Activated T-cell treated with anti-CD3 and anti-CD28 coated beads, Interleukin-2, amount 50 U/mL, for 72 hours (primary cell): ENCODE measurements at regions not wholly inside any gene's neighbourhood (a gene's known extent, or its start where the extent isn't known, plus 50 kb on each side); places are given as distances from the start of the nearest gene placed in this dataset.

Source experiments
- ATAC-seq, 2 donors: fragments of 150-1000 bp; cut with Tn5 transposase; replicated peaks in 1 of 2; 2 replicates each; pipeline ENCODE4 v1.10.0; 2021; ENCODE audit warnings: moderate library complexity in 2 of 2, mild to moderate bottlenecking in 1 of 2
- DNase-seq, 2 donors: peaks; one replicate each; pipeline ENCODE4 v3.0.0; 2021 to 2022; ENCODE audit warnings: mixed read lengths in 1 of 2
- H3K27ac Mint-ChIP-seq: one replicate; pipeline ENCODE4 v1.8.0; 2022; ENCODE audit warnings: mild to moderate bottlenecking, moderate library complexity, mixed read lengths
- H3K27me3 Mint-ChIP-seq: one replicate; pipeline ENCODE4 v1.8.0; 2022; ENCODE audit warnings: low read depth, mixed read lengths
- H3K36me3 Mint-ChIP-seq, 2 donors: one replicate each; pipeline ENCODE4 v1.8.0; 2022; ENCODE audit warnings: mixed read lengths in 2 of 2, mild to moderate bottlenecking in 1 of 2; ENCODE audit not compliant: insufficient read depth in 2 of 2
- H3K4me1 Mint-ChIP-seq: one replicate; pipeline ENCODE4 v1.8.0; 2022; ENCODE audit warnings: low read depth, mixed read lengths
- H3K4me3 Mint-ChIP-seq, 2 donors: one replicate each; pipeline ENCODE4 v1.8.0; 2022; ENCODE audit warnings: mild to moderate bottlenecking in 2 of 2, mixed read lengths in 2 of 2, moderate library complexity in 2 of 2
- H3K9me3 Mint-ChIP-seq, 2 donors: one replicate each; pipeline ENCODE4 v1.8.0; 2022; ENCODE audit warnings: mixed read lengths in 2 of 2

DNA sequence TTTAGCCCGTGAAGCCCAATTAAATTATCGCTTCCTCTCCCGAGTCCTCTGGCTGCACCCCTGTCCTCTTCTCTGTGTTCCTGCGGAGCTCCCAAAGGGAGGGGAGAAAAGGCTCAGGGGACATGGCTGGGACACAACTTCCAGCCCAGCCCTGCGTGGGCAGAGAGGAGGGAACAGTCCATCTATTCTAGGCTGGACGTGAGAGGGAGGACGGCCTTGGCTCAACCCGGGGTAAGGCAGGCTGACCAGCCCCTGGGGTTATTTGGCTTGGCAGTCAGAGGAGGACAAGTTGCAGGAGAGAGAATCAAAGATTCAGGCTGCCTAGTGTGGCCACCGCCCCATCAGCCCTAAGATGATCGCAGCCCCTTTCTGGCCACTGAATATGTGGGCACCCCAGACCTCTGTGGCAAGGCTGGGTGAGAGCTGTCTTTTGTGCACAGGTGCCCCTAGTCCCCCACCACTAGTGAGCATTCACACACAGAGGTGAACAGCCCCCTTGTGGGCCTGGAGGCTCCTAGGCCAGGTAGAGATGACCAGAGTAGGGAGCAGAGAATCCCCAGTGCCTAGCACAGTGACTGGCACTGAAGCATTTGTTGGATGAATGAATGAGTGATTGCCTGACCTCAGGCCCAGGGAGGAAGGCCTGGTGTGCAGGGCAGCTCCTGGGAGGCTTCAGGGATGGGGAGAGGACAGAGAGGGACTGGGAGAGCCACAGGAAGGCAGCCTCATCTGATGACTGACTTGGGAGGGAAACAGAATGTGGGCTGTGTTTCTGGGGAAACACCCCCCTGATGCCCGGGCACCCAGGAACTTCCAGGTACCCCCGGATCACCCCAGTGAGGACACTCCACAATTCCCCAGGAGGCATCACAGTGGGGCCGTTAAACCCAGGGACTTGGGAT lies 133.9 kb downstream of the C9orf50 start:
- H3K36me3 Mint-ChIP-seq: peaks cover 6 to 13% of the 10 kb centered on the region in 2 donors
- H3K27ac Mint-ChIP-seq: peak overlapping the region; percentile 86
- DNase-seq (no peak), ATAC-seq (no peak)
- no peaks in the 10 kb centered on the region for H3K27me3 Mint-ChIP-seq
- H3K9me3 Mint-ChIP-seq: no peaks in the 10 kb centered on the region
- H3K4me3 Mint-ChIP-seq: peak overlapping the region; percentile 87 to 91
- peaks cover 76% of the 10 kb centered on the region for H3K4me1 Mint-ChIP-seq

DNA sequence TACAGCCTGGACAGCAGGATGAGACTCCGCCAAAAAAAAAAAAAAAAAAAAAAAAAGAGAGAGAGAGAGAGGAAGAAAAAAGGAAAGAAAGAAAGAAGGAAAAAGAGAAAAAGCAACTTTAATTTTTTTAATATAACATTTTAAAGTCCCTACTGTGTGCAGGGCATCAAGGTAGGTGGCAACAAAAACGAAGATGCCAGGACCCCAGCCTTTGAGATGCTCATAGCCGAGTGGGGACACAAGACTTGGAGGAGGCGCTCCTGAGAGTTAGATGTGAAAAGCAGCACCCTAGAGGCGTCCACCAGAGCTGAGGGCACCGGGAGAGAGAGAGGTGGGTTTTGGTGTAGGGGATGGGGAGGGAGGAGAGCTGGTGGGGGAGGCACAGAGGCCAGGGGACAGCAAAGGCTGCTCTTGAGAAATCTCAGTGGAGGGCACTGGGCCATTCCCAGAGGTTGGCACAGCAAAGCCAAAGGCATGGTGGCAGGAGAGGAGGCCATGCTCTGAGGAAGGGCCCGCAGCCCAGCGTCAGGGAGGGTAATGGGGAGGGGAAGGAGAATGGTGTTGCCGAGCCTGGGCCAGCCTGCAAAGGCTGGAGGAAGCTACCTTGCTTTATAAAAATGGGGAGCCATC lies 135.6 kb downstream of the C9orf50 start:
- Mint-ChIP-seq H3K27me3 (no peaks in the 10 kb centered on the region), H3K9me3 (no peaks in the 10 kb centered on the region), H3K4me1 (peaks cover 59% of the 10 kb centered on the region), H3K4me3 (peak overlapping the region; percentile 23 to 50), H3K36me3 (peaks cover 5% of the 10 kb centered on the region in 2 donors), H3K27ac (peak overlapping the region; percentile 95)
- no peak for DNase-seq
- ATAC-seq: no peak

DNA sequence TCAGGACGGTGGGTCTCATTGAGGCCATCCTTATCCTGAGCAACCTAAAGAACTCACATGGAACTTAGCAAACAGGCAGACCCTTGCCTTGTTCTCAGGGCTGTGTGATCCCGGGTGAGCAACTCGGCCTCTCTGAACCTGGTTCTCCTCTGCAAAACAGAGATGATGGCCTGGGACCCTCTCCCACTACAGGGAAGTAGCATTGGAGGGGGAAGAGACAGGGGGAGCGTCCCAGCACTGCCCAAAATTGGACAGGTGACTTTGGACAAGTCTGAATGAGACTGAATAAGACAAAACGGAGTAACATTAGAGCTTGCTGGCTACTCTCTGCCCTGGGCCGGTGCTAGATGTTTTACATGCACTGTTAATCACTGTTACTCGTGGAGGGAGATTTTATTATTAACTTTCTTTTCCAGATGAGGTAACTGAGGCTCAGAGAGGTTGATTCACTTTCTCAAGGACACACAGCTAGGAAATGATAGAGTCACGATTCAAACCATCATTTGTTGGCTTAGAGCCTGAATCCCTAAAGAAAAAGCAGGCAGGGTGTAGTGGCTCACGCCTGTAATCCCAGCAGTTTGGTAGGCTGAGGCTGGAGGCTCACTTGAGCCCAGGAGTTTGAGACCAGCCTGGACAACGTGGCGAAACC lies 136.4 kb downstream of the C9orf50 start:
- H3K36me3 Mint-ChIP-seq: peaks cover 2 to 3% of the 10 kb centered on the region in 2 donors

DNA sequence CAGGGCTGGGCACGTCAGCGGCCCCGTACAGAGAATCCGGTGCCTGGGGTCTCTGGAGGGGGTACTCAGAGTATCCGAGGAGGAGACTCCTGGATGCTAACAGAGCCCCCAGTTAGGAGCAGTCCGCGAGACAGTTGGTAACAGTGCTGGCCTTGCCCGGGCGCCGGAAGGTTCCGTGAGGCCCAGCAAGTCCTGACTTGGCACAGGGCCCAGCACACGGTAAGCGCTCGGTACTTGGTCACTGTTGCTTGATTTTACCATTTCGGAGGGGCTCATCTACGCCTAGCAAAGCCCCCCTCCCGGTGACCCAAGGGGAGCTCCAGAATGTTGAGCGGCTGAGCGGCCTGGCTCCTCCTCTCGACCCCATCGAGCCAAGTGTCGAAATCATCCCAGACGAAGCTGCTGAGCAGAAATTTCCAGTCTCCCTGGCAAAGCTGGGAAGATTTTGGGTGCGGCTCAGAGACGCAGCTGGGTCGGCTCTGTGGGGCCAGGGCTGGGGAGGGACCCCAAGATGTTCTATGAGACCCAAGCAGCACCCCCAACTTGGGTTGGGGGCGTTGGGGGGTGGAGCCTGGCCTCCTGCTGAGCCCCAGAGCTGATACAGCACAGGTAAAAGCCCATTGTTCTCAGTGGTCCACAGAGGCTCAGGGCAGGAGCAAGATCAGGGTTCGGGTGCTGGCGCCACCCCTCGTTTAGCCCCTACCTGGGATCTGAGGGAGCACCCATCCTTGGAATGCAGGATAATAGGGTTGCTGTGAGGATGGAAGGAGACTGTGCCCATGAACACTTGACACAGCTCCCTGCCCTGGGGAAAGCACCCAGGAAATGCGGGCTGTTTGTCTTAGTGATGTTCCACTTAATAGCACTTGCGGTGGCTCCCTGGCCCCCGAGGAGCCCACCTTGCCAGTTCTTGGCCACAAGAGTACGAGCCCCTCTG lies 137.2 kb downstream of the C9orf50 start:
- Mint-ChIP-seq H3K9me3 (no peaks in the 10 kb centered on the region), H3K27ac (peak overlapping the region; percentile 38), H3K27me3 (no peaks in the 10 kb centered on the region), H3K4me1 (peaks cover 50% of the 10 kb centered on the region), H3K4me3 (peak overlapping the region; percentile 73 to 77), H3K36me3 (no peaks in the 10 kb centered on the region)
- ATAC-seq (no peak), DNase-seq (peak in 1 of 2 donors; percentile 33)

More for the DNA sequence above, 136.4 kb downstream of the C9orf50 start:
- Mint-ChIP-seq H3K9me3 (no peaks in the 10 kb centered on the region), H3K4me1 (peaks cover 51% of the 10 kb centered on the region), H3K4me3 (peak overlapping the region; percentile 73 to 77), H3K27ac (peak overlapping the region; percentile 38), H3K27me3 (no peaks in the 10 kb centered on the region)
- DNase-seq: no peak
- no peak for ATAC-seq

DNA sequence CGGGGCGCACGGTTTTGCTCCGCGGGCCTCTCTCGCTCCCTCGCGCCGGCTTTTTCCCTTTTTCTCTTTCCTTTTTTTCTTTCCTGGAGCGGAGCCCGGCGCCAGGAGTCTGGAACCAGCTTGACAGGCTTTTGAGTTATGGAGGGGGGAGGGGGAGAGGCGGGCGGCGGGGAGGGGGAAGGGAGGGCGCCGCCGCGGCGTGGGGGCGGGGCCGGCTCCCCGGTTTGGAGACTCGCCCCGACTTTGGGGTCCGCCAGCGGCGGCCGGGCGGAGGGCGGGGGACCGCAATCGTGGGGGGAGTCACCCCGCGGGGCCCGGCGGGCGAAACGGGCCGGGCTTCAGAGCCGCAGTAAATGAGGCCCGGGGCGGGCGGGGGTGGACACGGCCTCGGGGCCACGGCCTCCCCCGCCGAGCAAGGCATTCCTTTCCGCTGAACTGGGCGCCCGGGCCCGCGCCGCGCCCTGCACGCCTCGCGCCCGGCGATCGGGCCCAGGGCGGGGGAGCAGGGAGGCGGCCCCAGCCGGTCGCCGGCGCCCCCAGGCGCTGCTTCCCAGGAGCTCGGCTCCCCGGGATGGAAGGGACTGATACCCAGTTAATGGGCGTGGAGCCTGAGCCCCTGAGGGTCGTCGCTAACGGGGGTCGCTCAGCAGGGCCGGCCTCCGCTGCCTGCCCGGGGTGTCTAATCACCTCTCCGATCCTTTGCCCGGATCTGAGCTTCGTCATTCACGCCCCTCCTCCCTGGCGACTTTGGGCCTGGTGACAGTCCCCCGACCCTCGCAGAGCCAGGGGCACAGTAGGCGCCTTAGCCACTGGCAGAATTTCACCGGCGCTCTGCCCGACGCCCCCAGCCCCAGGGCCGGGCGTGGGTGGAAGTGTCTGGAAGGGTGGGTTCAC lies 138.1 kb downstream of the C9orf50 start:
- Mint-ChIP-seq H3K4me1 (peaks cover 45% of the 10 kb centered on the region), H3K27me3 (no peaks in the 10 kb centered on the region), H3K36me3 (no peaks in the 10 kb centered on the region), H3K4me3 (peak overlapping the region; percentile 73 to 77), H3K27ac (no peak overlapping the region), H3K9me3 (no peaks in the 10 kb centered on the region)
- ATAC-seq: peak; percentile 47 to 54
- DNase-seq: peak; percentile 36 to 57

DNA sequence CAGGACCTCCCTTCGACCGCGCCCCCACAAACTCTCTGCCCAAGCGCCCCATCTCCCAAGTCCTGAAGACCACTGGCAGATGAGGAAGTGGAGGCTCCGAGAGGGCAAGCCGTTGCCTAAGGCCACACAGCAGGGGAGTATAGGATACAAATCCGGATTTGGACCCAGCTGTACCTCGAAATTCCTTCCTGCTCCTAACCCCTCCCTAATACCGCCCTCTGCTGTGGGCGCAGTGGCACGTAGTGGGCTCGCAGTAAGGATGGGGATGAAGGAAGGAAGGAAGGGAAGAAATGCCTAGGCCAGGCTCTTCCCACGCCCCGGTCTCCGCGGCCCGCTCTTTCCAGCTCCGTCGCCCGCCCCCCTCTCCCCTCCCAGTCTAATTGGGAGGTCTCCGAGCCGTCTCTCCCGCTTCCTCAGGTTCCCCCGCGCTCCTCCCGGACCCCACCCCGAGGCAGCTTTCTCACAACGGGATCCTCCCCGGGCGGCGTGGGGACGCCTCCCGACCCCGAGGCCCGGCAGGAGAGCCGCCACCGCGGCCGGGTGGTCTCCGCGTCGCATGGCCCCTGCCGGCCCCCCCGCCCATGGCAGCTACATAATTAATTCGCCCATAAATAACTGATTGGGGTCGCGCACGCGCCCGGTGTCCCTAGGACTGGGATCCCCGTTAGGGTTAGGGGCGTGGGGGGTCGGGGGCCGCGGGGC lies 138.9 kb downstream of the C9orf50 start:
- peaks cover 38% of the 10 kb centered on the region for H3K4me1 Mint-ChIP-seq
- H3K4me3 Mint-ChIP-seq: peak overlapping the region; percentile 62 to 73
- H3K27ac Mint-ChIP-seq: no peak overlapping the region
- no peak for ATAC-seq
- H3K27me3 Mint-ChIP-seq: no peaks in the 10 kb centered on the region
- H3K9me3 Mint-ChIP-seq: no peaks in the 10 kb centered on the region
- no peak for DNase-seq
- H3K36me3 Mint-ChIP-seq: no peaks in the 10 kb centered on the region

DNA sequence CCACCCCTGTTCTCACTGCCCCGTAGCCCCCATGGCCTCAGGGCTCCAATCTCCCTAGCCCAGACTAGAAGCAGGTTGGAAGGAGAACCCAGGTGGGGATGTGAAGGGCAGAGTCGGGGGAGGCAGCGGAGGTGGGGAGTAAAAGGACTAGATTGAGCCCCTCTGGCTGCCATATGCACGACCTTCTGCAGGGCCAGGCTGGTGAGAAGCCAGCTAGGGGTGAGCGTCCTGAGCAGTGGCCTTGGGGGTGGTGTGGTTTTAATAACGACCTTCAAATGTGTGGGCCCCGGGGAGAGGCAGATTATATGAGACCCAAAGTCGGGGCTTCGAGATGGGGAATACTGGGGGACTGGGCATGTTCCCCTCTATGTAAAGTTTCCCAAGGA lies 139.5 kb downstream of the C9orf50 start:
- DNase-seq: no peak
- peaks cover 34% of the 10 kb centered on the region for H3K4me1 Mint-ChIP-seq
- ATAC-seq: no peak
- H3K27ac Mint-ChIP-seq: peak overlapping the region; percentile 70
- H3K36me3 Mint-ChIP-seq: no peaks in the 10 kb centered on the region
- no peaks in the 10 kb centered on the region for H3K27me3 Mint-ChIP-seq
- peak overlapping the region; percentile 43 to 62 for H3K4me3 Mint-ChIP-seq
- H3K9me3 Mint-ChIP-seq: no peaks in the 10 kb centered on the region

DNA sequence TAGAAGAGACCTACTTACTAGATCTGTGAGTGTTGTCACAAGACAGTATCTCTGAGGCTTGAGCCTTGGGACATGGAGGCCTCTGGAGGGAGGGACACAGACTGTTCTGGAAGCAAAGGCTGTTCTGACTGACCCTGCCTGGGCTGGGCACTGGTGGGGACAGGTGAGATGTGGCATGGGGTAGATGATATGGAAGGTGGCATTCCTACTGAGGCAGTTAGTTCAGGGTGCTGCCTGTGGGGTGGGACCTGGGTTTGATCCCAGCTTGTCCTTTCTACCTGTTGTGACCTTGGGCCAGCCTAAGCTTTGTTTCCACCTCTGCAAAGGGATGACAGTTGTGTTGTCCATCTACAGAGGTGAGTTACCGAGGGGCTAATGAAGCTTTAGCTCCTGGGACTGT lies 140.2 kb downstream of the C9orf50 start:
- H3K9me3 Mint-ChIP-seq: no peaks in the 10 kb centered on the region
- H3K27ac Mint-ChIP-seq: no peak overlapping the region
- no peak for ATAC-seq
- H3K36me3 Mint-ChIP-seq: no peaks in the 10 kb centered on the region
- DNase-seq: no peak
- no peak overlapping the region for H3K4me3 Mint-ChIP-seq
- no peaks in the 10 kb centered on the region for H3K27me3 Mint-ChIP-seq
- peaks cover 27% of the 10 kb centered on the region for H3K4me1 Mint-ChIP-seq

DNA sequence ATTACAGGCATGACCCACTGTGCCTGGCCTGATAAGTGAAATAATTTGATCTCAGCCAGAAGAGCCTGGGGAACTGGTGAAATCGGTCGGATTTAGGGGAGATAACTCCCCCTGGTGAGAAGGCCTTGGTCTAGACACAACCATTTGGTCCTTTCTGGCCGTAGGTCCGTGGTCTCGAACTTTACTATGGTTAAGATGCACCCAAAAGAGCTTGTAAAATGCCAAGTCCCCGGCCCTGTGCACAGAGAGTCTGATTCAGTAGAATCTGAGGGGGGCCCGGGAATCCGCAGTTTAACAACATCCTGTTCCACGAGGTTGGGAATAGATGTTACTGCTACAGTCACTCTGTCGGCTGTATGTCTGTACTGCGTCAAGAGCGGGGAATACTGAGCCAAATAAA lies 140.7 kb downstream of the C9orf50 start:
- Mint-ChIP-seq H3K36me3 (no peaks in the 10 kb centered on the region), H3K27me3 (no peaks in the 10 kb centered on the region), H3K27ac (no peak overlapping the region), H3K4me3 (no peak overlapping the region), H3K9me3 (no peaks in the 10 kb centered on the region), H3K4me1 (peaks cover 22% of the 10 kb centered on the region)
- ATAC-seq (no peak), DNase-seq (no peak)

DNA sequence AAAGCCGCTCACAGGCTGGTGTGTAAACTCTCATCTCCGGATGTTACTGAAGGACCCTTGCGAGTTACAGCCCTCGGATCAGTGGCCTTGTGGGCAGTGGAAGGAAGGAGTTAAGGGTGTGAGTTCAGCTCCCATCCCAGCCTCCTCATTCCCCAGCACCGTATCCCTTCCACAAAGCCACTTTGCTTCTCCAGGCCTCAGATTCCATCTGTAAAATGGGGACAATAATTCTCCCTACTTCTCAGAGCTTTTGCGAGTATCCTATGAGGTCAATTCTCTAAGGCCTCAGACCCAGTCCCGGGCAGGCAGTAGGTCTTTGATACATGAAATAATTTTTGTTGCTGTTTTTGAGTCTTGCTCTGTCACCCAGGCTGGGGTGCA lies 141.3 kb downstream of the C9orf50 start:
- H3K27me3 Mint-ChIP-seq: no peaks in the 10 kb centered on the region
- H3K27ac Mint-ChIP-seq: no peak overlapping the region
- no peaks in the 10 kb centered on the region for H3K36me3 Mint-ChIP-seq
- H3K4me1 Mint-ChIP-seq: peaks cover 16% of the 10 kb centered on the region
- no peaks in the 10 kb centered on the region for H3K9me3 Mint-ChIP-seq
- ATAC-seq (no peak), DNase-seq (no peak)
- H3K4me3 Mint-ChIP-seq: no peak overlapping the region

DNA sequence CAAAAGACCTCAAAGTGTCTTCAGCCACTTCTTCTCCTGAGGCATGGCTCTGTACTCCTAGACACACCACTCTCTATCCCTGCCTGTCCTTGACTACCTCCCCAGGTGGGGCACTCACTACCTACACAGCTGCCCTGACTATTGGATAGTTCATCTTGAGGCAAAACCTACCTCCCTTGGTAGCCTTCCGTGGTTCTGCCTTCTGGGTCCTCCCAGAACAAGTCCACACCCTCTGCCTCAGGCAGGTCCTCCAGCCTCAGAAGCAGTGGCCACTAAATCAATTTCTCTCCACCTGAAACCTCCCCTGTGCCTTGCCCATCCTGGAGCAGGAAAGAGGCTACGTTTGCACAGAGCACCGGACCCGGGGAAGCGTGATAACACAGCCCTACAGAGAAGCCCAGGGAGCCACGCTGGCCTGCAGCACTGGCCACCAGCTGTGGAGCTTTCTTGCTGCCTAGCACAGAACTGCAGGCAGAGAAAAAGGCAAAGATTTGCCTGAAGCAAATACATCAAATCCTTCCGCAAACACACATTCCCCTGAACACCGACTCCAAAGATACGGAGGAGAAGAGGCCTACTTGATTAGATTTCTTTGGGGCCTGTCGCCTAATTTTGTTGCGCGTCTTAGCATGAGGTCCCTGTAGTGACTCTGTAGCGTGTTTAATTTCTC lies 141.8 kb downstream of the C9orf50 start:
- H3K4me1 Mint-ChIP-seq: peaks cover 11% of the 10 kb centered on the region
- ATAC-seq: no peak
- H3K27me3 Mint-ChIP-seq: no peaks in the 10 kb centered on the region
- H3K27ac Mint-ChIP-seq: no peak overlapping the region
- H3K9me3 Mint-ChIP-seq: no peaks in the 10 kb centered on the region
- H3K36me3 Mint-ChIP-seq: no peaks in the 10 kb centered on the region
- H3K4me3 Mint-ChIP-seq: no peak overlapping the region
- DNase-seq: no peak
